ENCODE measurements at regions not wholly inside any gene's neighbourhood (a gene's known extent, or its start where the extent isn't known, plus 50 kb on each side); places are given as distances from the start of the nearest gene placed in this dataset.
"Not testable (repeated sequence)": the region's sequence is repeated elsewhere in the genome, so short reads cannot be mapped to it uniquely, and the experiment has no call there.

DNA sequence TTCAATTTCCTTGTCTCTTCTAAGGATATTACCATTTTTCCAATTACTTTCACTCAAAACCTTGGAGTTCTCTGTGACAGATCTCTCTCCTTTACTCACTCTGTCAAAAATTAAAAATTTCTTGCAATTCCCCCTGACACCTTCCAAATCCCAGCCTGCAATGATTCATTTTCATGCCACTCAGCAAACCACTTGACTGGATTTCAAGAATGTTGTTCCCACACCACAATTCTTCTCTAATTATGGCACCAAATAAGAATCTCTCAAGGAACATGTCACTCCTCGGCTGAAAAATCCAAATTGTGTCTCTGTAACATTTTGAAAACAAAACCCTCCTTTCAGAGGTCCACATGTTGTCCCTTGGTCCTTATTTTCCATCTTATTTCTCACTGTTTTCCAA is 438.9 kb upstream of the ZP4 start:
- DNase-seq (ENCODE audit: low spot score) (no peak), ATAC-seq (no peak)

DNA sequence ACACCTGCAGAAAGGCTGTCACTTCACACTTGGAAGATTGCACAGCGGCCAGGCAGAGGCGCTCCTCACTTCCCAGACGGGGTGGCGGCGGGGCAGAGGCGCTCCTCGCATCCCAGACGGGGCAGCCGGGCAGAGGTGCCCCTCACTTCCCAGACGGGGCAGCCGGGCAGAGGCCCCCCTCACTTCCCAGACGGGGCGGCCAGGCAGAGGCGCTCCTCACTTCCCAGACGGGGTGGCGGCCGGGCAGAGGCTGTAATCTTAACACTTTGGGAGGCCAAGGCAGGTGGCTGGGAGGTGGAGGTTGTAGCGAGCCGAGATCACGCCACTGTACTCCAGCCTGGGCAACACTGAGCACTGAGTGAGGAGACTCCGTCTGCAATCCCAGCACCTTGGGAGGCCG is 436.3 kb upstream of the ZP4 start:
- DNase-seq (ENCODE audit: low spot score); ATAC-seq: not testable (repeated sequence)

DNA sequence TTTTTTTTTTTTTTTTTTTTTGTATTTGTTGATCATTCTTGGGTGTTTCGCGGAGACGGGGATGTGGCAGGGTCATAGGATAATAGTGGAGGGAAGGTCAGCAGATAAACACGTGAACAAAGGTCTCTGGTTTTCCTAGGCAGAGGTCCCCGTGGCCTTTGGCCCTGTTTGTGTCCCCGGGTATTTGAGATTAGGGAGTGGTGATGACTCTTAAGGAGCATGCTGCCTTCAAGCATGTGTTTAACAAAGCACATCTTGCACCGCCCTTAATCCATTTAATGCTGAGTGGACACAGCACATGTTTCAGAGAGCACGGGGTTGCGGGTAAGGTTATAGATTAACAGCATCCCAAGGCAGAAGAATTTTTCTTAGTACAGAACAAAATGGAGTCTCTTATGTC is 435.8 kb upstream of the ZP4 start:
- ATAC-seq; DNase-seq (ENCODE audit: low spot score): not testable (repeated sequence)

DNA sequence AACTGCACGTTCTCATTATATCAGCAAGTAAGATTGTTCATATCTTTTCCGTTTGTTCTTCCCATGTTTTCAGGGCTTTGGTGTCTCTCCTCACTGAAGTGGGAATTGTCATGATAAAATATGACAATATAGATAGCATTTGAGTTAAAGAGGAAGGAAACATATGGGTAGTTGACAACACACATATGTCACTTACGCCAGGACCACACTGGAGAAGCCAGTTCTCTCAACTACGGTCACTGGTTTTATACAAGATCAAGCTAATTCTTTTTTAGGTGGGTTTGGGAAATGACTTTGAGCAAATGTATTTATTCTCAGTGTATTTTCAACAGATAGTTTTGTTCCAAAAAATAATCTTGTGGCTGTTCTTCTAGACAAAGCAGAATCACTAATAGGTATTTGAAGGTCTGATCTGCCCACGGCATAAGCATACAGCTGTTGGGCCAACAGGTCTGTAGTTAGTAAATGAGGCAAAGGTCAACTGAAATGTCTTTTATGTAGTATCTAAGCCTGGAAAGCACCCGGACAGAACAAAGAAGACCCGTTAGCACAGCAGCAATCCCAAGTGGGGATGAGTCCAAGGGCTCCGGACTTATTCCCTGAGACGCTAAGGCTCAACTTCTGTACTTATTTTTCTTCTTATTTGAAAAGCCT is 433.6 kb upstream of the ZP4 start:
- DNase-seq (ENCODE audit: low spot score) (no peak), ATAC-seq (peak; percentile 69)

DNA sequence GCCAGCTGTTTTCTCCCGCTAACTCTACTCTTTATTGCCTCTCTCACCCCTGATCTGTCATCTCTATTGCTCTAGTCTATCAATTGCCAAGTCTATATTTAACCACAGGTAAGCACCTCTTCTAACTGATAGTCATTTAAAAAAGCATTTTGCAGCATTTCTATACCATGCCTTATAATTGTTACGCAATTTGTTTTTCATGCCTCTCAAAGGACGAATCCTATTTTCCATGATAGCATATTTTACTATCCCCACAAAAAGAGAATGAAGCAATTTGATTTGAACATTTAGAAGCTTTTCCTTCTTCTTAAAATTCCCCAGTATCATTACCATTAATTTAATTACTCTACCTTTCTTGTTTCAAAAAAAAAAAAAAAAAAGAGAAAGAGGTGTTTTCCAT is 432.8 kb upstream of the ZP4 start:
- ATAC-seq, result no peak
- no peak for DNase-seq (ENCODE audit: low spot score)

DNA sequence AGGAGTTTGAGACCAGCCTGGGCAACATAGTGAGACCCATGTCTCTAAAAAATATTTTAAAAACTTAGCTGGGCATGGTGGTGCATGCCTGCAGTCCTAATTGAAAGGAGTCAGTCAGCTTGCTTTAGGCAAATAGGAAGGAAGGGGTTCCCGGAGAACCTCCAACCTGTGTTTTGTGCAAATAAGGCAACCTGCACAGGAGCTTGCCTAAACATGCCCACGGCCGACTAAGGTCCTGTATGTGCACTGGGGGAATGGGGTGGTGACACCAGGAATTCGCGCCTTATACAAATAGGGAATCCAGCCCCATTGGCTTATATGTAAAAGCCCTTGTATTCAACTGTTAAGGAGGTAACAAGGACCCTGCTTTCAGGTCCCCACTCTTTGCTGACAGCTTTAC is 429.2 kb upstream of the ZP4 start:
- ATAC-seq, result no peak
- DNase-seq (ENCODE audit: low spot score), result no peak

DNA sequence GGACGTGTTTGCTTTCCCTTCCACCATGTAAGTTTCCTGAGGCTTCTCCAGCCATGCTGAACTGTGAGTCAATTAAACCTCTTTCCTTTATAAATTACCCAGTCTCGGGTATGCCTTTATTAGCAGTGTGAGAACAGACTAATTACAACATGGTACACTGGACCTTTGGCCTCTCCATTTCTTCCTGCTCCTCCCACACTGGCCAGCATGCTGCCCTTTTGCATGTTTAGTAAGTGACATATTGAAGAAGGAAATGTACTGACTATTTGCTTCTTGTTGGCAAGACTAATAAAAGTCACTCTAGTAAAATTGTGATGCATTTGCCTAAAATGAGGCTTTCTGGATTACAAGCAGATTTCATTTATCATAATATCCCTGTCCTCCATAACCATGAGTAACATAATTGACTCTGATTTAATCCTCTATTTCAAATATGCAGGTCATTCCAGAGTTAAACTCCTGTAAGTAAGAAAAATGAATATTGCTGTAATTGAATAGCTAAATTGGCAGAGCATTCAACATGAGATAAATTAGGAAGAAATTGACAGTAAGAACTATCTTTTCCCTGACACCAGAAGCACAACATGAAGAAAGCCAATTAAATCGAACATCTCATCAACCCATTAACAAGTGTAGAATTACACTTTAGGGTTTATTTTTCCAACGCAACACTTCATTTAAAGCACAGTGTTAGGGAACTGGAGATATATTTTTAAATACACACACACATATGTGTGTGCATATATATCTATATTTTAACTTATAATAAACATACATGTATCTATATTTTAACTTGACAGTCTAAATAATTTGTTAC is 427.8 kb upstream of the ZP4 start:
- DNase-seq (ENCODE audit: low spot score) (no peak), ATAC-seq (peak; percentile 57)

DNA sequence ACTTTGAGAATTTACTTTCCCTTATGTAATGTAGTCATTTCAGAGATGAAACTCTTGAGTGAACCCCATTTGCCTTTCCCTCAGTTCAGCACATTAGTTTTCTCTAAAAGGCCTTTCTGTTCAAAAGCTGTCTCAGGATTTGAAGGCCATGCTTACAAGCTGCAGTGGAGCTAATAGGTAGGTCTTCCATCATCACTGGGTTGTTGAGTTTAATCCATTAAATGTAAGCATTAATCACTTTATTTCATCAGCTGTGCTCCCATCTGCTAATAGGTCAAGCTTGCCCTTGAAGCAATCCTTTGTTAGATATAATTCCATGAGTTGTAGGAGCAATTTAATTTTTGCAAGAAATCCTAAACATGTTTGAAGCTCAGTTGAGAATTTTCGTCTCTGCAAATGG is 422.2 kb upstream of the ZP4 start:
- DNase-seq (ENCODE audit: low spot score), result no peak
- ATAC-seq, result no peak

DNA sequence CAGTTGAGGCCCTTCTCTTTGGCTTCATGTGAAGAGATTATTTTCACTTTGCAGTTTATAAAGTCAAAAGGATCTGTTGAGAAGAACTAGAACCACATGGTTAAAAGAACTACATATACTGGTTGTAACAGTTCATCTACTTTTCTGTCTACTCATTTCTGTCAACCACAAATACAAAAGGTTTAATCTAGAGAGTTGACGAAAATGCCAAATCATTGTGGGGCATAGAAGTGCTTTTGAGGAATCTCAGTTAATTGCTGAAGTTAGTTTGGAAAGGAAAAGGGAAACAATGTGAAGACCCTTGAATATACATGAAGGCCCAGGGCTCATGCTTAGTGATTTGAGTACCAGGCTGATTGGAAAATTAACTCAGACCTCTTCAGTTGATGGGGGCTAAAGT is 415.7 kb upstream of the ZP4 start:
- ATAC-seq (no peak), DNase-seq (ENCODE audit: low spot score) (no peak)

DNA sequence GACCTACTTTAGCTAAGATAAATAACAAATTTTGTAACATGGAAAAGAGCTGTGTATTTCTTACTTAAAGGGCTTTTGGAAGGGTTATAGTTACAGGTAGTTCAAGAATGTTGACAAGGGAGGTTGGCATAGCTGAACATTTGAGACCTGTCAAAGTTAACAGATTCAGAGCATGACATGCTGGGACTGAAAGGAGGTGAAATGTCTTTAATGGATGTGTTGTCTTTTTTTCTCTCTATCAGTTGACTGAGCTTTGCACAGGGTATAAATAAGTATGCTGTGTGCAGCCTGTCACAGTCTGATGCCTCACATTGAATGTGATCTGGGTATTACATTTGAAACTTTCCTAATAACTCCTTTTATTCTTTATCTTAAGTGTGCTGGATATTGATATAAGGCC is 411.9 kb upstream of the ZP4 start:
- no peak for ATAC-seq
- DNase-seq (ENCODE audit: low spot score), result no peak

DNA sequence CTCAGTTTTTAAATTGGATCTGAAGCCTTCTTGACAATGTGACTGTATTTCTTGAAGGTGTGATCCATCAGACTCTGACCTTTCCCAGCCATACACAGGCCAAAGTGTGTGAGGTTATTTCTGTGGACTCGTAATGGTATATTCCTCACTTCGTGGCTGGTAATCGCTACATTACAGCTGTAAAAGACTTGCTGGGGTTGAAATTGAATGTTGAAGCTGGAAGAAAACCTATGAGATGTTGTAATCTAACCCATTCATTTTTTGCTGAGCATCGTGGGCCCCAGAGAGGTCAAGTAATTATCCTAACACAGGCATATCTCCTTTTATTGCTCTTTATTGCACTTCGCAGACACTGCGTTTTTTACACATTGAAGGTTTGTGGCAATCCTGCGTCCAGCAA is 405.6 kb upstream of the ZP4 start:
- no peak for ATAC-seq
- no peak for DNase-seq (ENCODE audit: low spot score)

DNA sequence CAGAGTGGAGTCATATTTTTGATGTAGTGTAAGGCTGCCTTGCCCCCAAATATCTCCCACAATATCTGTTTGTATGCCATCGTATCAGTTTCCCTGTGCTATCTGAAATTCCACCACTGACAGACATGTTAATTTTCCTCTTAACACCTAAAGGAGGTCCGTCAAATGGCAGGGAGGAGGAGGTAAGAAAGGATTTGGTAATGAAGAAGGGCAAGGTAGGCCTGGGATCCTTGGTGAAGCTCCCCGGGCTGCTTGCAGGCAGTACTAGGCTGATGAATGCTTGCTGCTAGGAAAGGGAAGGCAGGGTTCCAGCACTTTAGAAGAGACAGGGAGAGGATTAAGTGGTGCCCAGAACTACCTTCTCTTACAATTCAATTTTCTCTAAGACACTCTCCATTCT is 402.4 kb upstream of the ZP4 start:
- ATAC-seq (no peak), DNase-seq (ENCODE audit: low spot score) (no peak)

DNA sequence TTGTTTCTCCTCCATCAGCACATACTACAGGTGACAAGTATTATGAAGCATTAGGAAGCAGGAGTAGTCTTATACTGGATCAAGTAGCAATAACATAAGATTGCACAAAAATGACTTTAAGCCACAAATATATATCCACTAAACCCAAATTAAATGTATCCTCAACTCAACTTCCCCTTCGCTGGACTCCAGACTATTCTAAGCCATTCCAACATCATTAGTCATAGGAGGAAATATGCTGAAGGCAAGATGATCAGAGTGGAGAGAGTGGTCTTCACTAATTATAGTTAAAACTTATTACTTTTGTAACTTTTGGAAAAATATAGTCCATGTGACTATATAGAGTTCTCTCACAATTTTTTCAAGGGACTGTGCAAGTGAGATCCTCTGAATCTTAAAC is 390.7 kb upstream of the ZP4 start:
- ATAC-seq, result no peak
- no peak for DNase-seq (ENCODE audit: low spot score)

DNA sequence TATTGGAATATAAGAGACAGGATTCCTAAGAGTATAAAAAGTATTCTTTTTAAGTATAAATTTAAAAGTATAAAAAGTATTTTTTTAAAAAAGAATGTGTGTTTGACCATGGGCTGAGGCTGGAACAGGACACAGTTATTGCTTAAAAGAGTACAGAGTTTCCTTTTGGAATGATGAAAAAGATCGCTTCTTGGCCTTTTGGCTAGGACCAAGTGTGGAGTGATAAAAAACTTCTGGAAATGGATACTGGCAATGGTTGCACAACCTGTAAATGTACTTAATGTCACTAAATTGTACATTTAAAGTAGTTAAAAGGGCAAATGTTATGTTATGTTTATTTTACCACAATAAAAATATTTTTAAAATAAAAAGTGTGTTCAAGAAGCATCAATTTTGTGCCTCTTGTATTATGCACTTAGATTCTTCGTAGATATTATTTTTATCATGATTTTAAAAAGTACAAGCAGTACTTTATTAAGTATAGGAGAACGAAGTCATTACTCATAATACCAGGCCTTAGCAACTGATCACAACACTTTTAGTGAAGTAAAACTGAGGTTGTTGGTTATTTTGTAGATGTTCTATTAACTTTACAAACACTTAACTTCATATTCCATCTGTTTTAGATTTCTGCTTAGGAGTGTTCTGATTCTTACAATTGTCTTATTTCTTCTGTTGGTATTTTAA is 389.1 kb upstream of the ZP4 start:
- DNase-seq (ENCODE audit: low spot score) (no peak), ATAC-seq (no peak)

DNA sequence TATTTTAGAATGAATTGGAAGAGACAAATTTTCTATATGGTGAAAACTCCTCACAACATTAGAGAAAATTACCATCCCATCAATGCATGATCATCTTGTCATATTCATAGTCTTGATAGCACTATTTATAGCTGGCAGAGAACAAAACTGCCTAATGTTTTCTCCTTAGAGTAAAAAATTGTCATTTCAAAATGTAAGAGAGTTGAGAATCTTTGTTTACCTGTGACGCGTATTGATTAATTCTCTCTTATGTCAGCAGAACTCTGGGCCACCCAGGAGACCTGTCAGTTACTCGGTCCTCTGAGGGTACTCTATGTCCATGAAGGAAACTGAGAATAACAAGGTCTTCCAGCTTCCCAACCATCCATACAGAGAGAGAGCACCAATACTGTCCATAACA is 381.4 kb upstream of the ZP4 start:
- ATAC-seq (no peak), DNase-seq (ENCODE audit: low spot score) (no peak)

DNA sequence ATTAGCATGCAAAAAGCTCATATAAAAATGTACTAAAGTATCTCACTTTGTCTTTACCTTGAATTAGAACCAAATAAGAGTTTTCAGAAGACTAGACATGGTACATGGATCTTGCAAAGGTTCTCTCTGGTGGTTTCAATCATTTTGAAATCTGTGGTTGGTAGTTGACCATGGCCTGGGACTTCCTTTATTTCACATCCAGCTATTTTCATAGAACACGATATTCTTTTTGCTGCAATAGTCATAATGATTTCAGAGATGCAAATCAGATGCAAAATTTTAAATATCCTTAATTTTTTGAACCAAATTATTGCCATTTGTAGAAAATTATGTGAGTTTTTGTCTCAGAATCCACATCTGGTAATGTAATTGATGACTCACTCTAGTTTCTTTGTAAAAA is 375.1 kb upstream of the ZP4 start:
- DNase-seq (ENCODE audit: low spot score), result no peak
- no peak for ATAC-seq

DNA sequence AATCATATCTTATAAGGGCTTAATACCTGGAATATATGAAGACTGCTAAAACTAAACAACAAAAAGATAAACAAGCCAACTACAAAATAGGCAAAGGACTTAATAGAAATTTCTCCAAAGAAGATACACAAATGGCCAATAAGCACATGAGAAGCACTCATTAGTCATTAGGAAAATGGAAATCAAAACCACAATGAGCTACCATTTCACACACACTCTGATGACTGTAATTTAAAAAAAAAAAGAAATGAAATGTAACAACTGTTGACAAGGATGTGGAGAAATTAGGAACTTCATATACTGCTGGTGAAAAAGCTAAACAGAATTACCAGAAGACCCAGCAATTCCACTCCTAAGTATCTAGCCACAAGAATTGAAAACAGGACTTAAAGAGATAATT is 374.2 kb upstream of the ZP4 start:
- no peak for ATAC-seq
- no peak for DNase-seq (ENCODE audit: low spot score)

DNA sequence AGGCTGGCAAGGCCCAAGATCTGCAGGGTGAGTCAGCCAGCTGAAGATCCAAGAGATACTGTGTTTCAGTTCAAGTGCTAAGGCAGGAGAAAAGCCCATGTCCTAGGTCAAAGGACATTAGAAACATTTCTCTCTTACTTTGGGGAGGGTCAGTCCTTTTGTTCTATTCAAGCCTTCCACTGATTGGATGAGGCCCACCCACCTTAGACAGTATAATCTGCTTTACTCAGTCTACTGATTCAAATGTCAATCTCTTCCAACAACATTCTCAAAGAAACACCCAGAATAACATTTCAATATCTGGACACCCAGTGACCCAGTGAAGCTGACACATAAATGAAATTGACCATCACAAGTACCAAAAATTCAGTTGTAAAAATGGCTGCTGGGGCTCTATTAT is 367.8 kb upstream of the ZP4 start:
- ATAC-seq (no peak), DNase-seq (ENCODE audit: low spot score) (no peak)

DNA sequence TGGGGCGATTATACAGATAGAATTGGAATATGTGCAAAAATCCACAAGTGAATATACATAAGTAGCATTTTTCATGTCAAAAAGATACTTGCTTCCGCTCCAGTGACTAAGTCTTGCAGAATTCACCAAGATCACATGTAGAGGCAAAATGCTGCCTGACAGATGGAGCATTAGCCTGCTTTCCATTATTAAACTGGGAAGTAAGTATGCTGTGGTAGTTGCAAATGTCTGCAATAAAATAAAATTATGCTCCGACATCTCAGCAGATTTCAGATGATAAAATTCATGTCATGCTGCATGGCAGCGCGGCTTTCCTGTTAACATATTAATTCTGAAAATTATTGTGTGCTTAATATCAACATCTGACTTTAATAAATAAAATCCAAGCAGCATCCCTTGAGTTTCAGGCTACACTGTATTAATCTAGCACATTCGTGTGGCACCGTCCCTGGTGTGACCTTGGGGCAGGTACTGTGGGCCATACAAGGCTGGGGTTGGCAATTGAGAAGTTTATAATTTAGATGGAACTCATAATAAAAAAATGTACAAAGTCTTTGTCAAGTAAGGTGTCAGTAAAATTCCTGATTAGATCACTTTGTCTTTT is 366.4 kb upstream of the ZP4 start:
- DNase-seq (ENCODE audit: low spot score), result no peak
- no peak for ATAC-seq

DNA sequence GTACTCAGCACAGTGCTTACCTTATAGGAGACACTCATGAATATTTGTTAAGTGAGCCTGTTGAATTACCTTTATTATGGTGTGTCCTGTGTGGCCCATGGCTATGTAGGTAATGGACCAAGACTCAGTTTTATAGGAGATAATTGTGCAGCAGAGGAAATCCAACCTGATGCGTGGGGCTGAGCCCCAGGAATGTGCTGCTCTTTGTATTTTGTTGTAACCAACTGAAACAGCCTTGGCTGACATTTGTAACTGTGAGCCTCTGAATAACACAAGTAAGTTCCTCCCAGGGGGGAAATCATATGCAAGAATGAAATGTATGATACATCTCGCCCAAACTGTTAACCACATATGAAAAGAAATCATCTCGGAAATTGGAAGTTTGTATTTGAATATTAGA is 364.2 kb upstream of the ZP4 start:
- DNase-seq (ENCODE audit: low spot score) (no peak), ATAC-seq (no peak)

DNA sequence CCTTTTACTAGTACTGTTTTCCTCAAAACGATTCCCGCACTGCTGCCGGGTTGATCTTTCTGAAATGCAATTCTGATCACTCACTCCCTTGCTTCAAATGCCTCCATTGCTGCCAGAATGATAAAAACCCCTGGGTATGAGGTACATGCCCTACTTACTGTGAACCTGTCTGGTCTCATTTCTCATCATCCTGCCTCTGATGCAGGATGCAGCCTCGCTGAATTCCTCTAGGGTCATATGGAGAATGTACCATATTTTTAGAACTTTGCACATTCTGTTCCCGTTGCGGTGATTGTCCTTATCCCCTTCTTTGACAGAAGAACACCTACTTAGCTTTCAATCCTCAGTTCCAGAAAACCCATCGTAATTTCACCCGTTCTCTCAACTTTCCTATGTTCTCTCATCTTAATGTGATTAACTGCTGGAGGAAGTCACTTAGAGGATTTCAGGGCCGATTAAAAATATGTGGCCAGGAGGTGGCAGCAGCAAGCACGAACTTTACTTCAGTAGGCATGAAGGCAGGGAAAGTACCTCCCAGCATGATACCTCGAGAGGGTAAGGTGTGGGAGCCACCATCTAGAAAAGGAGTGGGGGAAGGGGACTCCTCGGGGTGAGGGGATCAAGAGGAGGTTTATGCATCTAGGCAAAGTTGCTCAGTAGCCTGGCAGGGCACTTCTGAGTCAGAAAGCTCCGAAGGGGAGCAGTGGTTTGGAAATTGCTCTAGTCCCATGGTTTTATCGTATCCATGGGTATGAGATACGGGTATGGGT is 361.5 kb upstream of the ZP4 start:
- peak; percentile 100 for ATAC-seq
- peak; percentile 67 for DNase-seq (ENCODE audit: low spot score)

Data from left lobe of liver (tissue), 2 donors.